GM12878 (cell line): ENCODE measurements at regions not wholly inside any gene's neighbourhood (a gene's known extent, or its start where the extent isn't known, plus 50 kb on each side); places are given as distances from the start of the nearest gene placed in this dataset.
A peak's percentile ranks its signal among the peaks of the same experiment; 100 is the strongest.

Experiments used
- ATAC-seq: fragments of 200-7000 bp; cut with Tn5 transposase; 3 replicates; pipeline ENCODE4 v1.9.1; 2020; ENCODE audit warnings: mild to moderate bottlenecking, moderate library complexity
- BruUV-seq: library from RNA; stranded (reverse); fragments of 400-500 nt; replicated peaks from 2 replicates; lab custom pipeline; 2021; lab: Mats Ljungman, UMichigan
- CTCF ChIA-PET: fragments of 300-600 bp; sonication (Branson Sonifier 250); formaldehyde crosslinking; extraction: SDS; loops from one replicate; lab custom pipeline; 2021; ENCODE audit warnings: inconsistent platforms; lab: Yijun Ruan, JAX
- POLR2A ChIA-PET: fragments of 350-600 bp; formaldehyde crosslinking; extraction: SDS; loops from one replicate; lab custom pipeline; 2021; ENCODE audit warnings: inconsistent platforms; lab: Charles Lee
- RAD21 ChIA-PET: fragments of 300-600 bp; sonication (Branson Sonifier 250); formaldehyde crosslinking; loops from one replicate; lab custom pipeline; 2023; ENCODE audit warnings: antibody characterized with exemption; ENCODE audit not compliant: unreplicated experiment; lab: Charles Lee
- SMC1A ChIA-PET: fragments of 300-600 bp; sonication (Branson Sonifier 250); formaldehyde crosslinking; loops from one replicate; lab custom pipeline; 2023; ENCODE audit not compliant: unreplicated experiment, uncharacterized antibody; lab: Charles Lee
- DNase-seq: peaks from one replicate; pipeline ENCODE4 v3.0.0-alpha.2; 2011; ENCODE audit warnings: low read depth, low spot score
- FAIRE-seq: peaks from 3 replicates; lab custom pipeline; 2011; peaks lifted over from hg19 to GRCh38; lab: Jason Lieb, UNC
- H2AFZ ChIP-seq: 2 replicates; pipeline ENCODE4 v1.6.0; 2011; ENCODE audit warnings: low read depth, low read length, control low read depth; ENCODE audit not compliant: control insufficient read depth
- H3K27ac ChIP-seq: 2 replicates; pipeline ENCODE4 v1.5.1; 2011; ENCODE audit warnings: control low read depth; ENCODE audit not compliant: control insufficient read depth, insufficient read depth
- H3K27me3 ChIP-seq, 2 experiments: replicated peaks in 1 of 2; 2 replicates each; pipeline versions ENCODE4 v1.6.0 to v1.6.1; 2011; ENCODE audit warnings: low read length in 1 of 2; ENCODE audit not compliant: control insufficient read depth in 2 of 2, insufficient read depth in 2 of 2
- H3K36me3 ChIP-seq, 2 experiments: 2 replicates each; pipeline ENCODE4 v1.5.1; 2011; ENCODE audit warnings: low read length in 1 of 2; ENCODE audit not compliant: control insufficient read depth in 2 of 2, insufficient read depth in 2 of 2
- H3K4me1 ChIP-seq: 2 replicates; pipeline ENCODE4 v1.6.1; 2011; ENCODE audit warnings: mild to moderate bottlenecking, low read length, moderate library complexity, mixed read lengths; ENCODE audit not compliant: control insufficient read depth, insufficient read depth
- H3K4me2 ChIP-seq: 2 replicates; pipeline ENCODE4 v1.6.0; 2011; ENCODE audit warnings: control low read depth; ENCODE audit not compliant: control insufficient read depth, insufficient read depth
- H3K4me3 ChIP-seq: fragments of 200-600 bp; sonication (generic); 2 replicates; pipeline ENCODE4 v1.5.1; 2016
- H3K79me2 ChIP-seq: 2 replicates; pipeline ENCODE4 v1.6.0; 2011; ENCODE audit warnings: low read length; ENCODE audit not compliant: control insufficient read depth, insufficient read depth
- H3K9ac ChIP-seq: 2 replicates; pipeline ENCODE4 v1.8.0; 2011; ENCODE audit warnings: low read length, control low read depth, mixed read lengths; ENCODE audit not compliant: control insufficient read depth, insufficient read depth
- H3K9me3 ChIP-seq: replicated peaks from 3 replicates; pipeline ENCODE4 v1.5.1; 2011; ENCODE audit warnings: mild to moderate bottlenecking, low read length; ENCODE audit not compliant: control insufficient read depth, insufficient read depth
- H4K20me1 ChIP-seq: 2 replicates; pipeline ENCODE4 v1.6.0; 2011; ENCODE audit not compliant: control insufficient read depth, insufficient read depth
- CBFB ChIP-seq: IDR thresholded peaks from 2 replicates; pipeline ENCODE4 v1.6.1; 2016; ENCODE audit warnings: antibody characterized with exemption, low read depth
- EGR1 ChIP-seq, 2 experiments: IDR thresholded peaks; 1 replicate in 1 of 2; 2 replicates in 1 of 2; pipeline ENCODE4 v1.6.1; 2011 to 2012; ENCODE audit warnings: low read depth in 2 of 2, low read length in 2 of 2, borderline replicate concordance in 1 of 2, mild to moderate bottlenecking in 1 of 2, moderate library complexity in 1 of 2
- ETV6 ChIP-seq, 2 experiments: fragments of 450-650 bp in 1 of 2; IDR thresholded peaks in 1 of 2; conservative IDR thresholded peaks in 1 of 2; 2 replicates each; pipeline ENCODE4 v1.6.1; 2014; ENCODE audit warnings: antibody characterized with exemption in 1 of 2, borderline replicate concordance in 1 of 2, low read depth in 1 of 2, mild to moderate bottlenecking in 1 of 2, moderate library complexity in 1 of 2
- EZH2 ChIP-seq: IDR thresholded peaks from 2 replicates; pipeline ENCODE4 v1.6.1; 2012; ENCODE audit warnings: low read depth, mild to moderate bottlenecking, control low read depth, inconsistent platforms, low read length, borderline replicate concordance; ENCODE audit not compliant: control insufficient read depth
- FOXK2 ChIP-seq: fragments of 450-650 bp; IDR thresholded peaks from 2 replicates; pipeline ENCODE4 v1.6.1; 2017; ENCODE audit warnings: mild to moderate bottlenecking, moderate library complexity
- FOXM1 ChIP-seq: IDR thresholded peaks from 2 replicates; pipeline ENCODE4 v1.6.1; 2012; ENCODE audit warnings: low read depth, mild to moderate bottlenecking, inconsistent platforms, low read length, moderate library complexity
- GATAD2B ChIP-seq: fragments of 450-650 bp; conservative IDR thresholded peaks from 2 replicates; pipeline ENCODE4 v1.6.1; 2017; ENCODE audit warnings: low read depth, mild to moderate bottlenecking, moderate library complexity
- HDGF ChIP-seq: fragments of 450-650 bp; IDR thresholded peaks from 2 replicates; pipeline ENCODE4 v1.6.1; 2016; ENCODE audit warnings: antibody characterized with exemption
- JUNB ChIP-seq: IDR thresholded peaks from 2 replicates; pipeline ENCODE4 v1.6.1; 2016; ENCODE audit warnings: antibody characterized with exemption, mild to moderate bottlenecking
- KDM1A ChIP-seq: fragments of 200-600 bp; sonication (generic); IDR thresholded peaks from 2 replicates; pipeline ENCODE4 v1.6.1; 2016; ENCODE audit warnings: borderline replicate concordance
- NFIC ChIP-seq: IDR thresholded peaks from 2 replicates; pipeline ENCODE4 v1.6.1; 2012; ENCODE audit warnings: low read depth, mild to moderate bottlenecking, inconsistent platforms, low read length, moderate library complexity
- NFXL1 ChIP-seq: fragments of 450-650 bp; IDR thresholded peaks from 2 replicates; pipeline ENCODE4 v1.6.1; 2017; ENCODE audit warnings: antibody characterized with exemption, mild to moderate bottlenecking, borderline replicate concordance
- NKRF ChIP-seq: fragments of 450-650 bp; conservative IDR thresholded peaks from 2 replicates; pipeline ENCODE4 v1.6.1; 2017; ENCODE audit warnings: mild to moderate bottlenecking, moderate library complexity
- NR2C1 ChIP-seq: fragments of 450-650 bp; IDR thresholded peaks from 2 replicates; pipeline ENCODE4 v1.6.1; 2017; ENCODE audit warnings: antibody characterized with exemption, mild to moderate bottlenecking, moderate library complexity
- NR2F1 ChIP-seq: fragments of 450-650 bp; conservative IDR thresholded peaks from 2 replicates; pipeline ENCODE4 v1.6.1; 2017; ENCODE audit warnings: mild to moderate bottlenecking
- POU2F2 ChIP-seq: IDR thresholded peaks from 3 replicates; pipeline ENCODE4 v1.6.1; 2011; ENCODE audit warnings: low read depth, mild to moderate bottlenecking, low read length, borderline replicate concordance
- RAD21 ChIP-seq: IDR thresholded peaks from 2 replicates; pipeline ENCODE4 v1.6.1; 2011; ENCODE audit warnings: mild to moderate bottlenecking, low read depth, low read length, moderate library complexity; ENCODE audit not compliant: insufficient read depth
- RAD51 ChIP-seq: fragments of 450-650 bp; IDR thresholded peaks from 2 replicates; pipeline ENCODE4 v1.6.1; 2016; ENCODE audit warnings: moderate library complexity, mild to moderate bottlenecking, inconsistent platforms
- RB1 ChIP-seq: fragments of 450-650 bp; formaldehyde crosslinking; IDR thresholded peaks from 2 replicates; pipeline ENCODE4 v1.6.1; 2017; ENCODE audit warnings: mild to moderate bottlenecking, borderline replicate concordance
- SIX5 ChIP-seq: IDR thresholded peaks from 2 replicates; pipeline ENCODE4 v1.6.1; 2011; ENCODE audit warnings: mild to moderate bottlenecking, low read depth, low read length, moderate library complexity; ENCODE audit not compliant: severe bottlenecking
- STAT3 ChIP-seq: IDR thresholded peaks from 2 replicates; pipeline ENCODE4 v1.6.1; 2011; ENCODE audit warnings: low read depth, low read length, improper control_type of control experiment
- WRNIP1 ChIP-seq: IDR thresholded peaks from 2 replicates; pipeline ENCODE4 v1.6.1; 2011; ENCODE audit warnings: low read depth, low read length, improper control_type of control experiment, borderline replicate concordance
- YBX1 ChIP-seq: fragments of 450-650 bp; IDR thresholded peaks from 2 replicates; pipeline ENCODE4 v1.6.1; 2016; ENCODE audit warnings: antibody characterized with exemption
- YY1 ChIP-seq: IDR thresholded peaks from 2 replicates; pipeline ENCODE4 v1.6.1; 2011; ENCODE audit warnings: low read depth, mild to moderate bottlenecking, low read length
- ZBED1 ChIP-seq: IDR thresholded peaks from 2 replicates; pipeline ENCODE4 v1.6.1; 2016; ENCODE audit warnings: borderline replicate concordance
- ZNF207 ChIP-seq: fragments of 450-650 bp; IDR thresholded peaks from 2 replicates; pipeline ENCODE4 v1.6.1; 2014; ENCODE audit warnings: antibody characterized with exemption, mild to moderate bottlenecking, borderline replicate concordance
- WGBS: methylation state at CpG from one replicate; pipeline ENCODE4 v1.1.6; 2016; ENCODE audit warnings: low lambda C conversion rate; ENCODE audit not compliant: insufficient replicate concordance, insufficient coverage; ENCODE audit errors: missing lambda C conversion rate; 5-methylcytosine and 5-hydroxymethylcytosine counted together
- in situ Hi-C: fragments of 300-500 bp; cut with MboI; formaldehyde crosslinking; loops from 9 replicates; pipeline ENCODE4 v1.14.3; 2018; ENCODE audit warnings: mixed read lengths
- intact Hi-C: fragments of 100-400 bp; cut with micrococcal nuclease; formaldehyde crosslinking; loops from one replicate; pipeline ENCODE4 v1.14.2; 2022; ENCODE audit not compliant: unreplicated experiment

DNA sequence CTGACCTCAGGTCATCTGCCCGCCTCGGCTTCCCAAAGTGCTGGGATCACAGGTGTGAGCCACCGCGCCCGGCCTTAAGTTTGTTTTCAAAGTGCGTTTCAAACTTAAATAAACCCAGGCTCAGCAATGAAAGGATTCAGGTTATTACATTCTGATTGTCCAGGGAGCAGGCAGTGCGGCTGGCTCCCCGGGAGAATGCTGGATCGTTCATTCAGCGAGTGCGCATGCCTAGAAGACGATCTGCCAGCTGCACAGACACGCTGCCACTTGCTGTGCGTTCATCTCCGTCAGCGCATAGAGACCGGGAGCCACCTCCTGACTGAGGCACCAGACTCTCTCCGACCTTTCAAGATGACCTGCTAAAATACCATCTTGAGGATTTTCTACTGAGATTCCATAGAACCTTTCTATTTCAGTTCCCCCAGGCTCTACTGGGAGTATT lies 163.9 kb upstream of the ZNF217 start:
- H2AFZ ChIP-seq: no peak overlapping the region
- H3K9ac ChIP-seq: no peak overlapping the region
- BruUV-seq: no TSS peak
- H3K79me2 ChIP-seq: no peaks in the 10 kb centered on the region
- in situ Hi-C loops (loop anchor here (5.0 kb wide), 1 partner anchor 185 kb away; no protein-coding TSS in a partner anchor), intact Hi-C loops (no loop called here)
- H3K36me3 ChIP-seq: no peaks in the 10 kb centered on the region
- no peak for TF ChIP-seq KDM1A
- TF ChIP-seq RB1: peak; percentile 36; the same call in 1 of the 2 replicates
- TF ChIP-seq JUNB: no peak
- no peak for TF ChIP-seq NR2C1
- peak; percentile 86 for TF ChIP-seq NFXL1
- TF ChIP-seq NKRF: 0 out of 2 replicates have a peak, but pooled peaks have one; percentile 39
- TF ChIP-seq EGR1 (IDR thresholded peaks at IDR 0.05; ENCODE audit: borderline replicate concordance in 1 of 2, low read depth in 2 of 2, low read length in 2 of 2): no peak
- no peak for TF ChIP-seq FOXM1
- no peak for TF ChIP-seq YY1
- no peak for TF ChIP-seq SIX5
- no peak for TF ChIP-seq STAT3
- no peak for TF ChIP-seq YBX1
- TF ChIP-seq CBFB: no peak
- TF ChIP-seq GATAD2B: no peak
- no peak for TF ChIP-seq RAD21
- no peak for TF ChIP-seq FOXK2
- TF ChIP-seq WRNIP1: no peak
- TF ChIP-seq ETV6 (conservative IDR thresholded peaks at IDR 0.05 in 1 of 2, IDR thresholded peaks at IDR 0.05 in 1 of 2; ENCODE audit: borderline replicate concordance in 1 of 2, low read depth in 1 of 2): peak in 1 of 2 experiments; percentile 97; a peak in 2 of 4 replicates
- TF ChIP-seq ZNF207: no peak
- no peak for TF ChIP-seq RAD51
- TF ChIP-seq NFIC: no peak
- TF ChIP-seq ZBED1: no peak
- no peak for TF ChIP-seq POU2F2
- no peak for TF ChIP-seq HDGF
- no peak for TF ChIP-seq NR2F1
- TF ChIP-seq EZH2: no peak
- no peaks in the 10 kb centered on the region for H3K9me3 ChIP-seq
- CTCF ChIA-PET: no interaction called here
- H3K27me3 ChIP-seq: no peaks in the 10 kb centered on the region
- no peak for FAIRE-seq
- whole genome bisulfite sequencing: 94% methylated on average over 18 of the region's 18 CpGs
- RAD21 ChIA-PET: interaction anchor here (1.2 kb wide), 1 partner anchor 184 kb away, joined by 3 read pairs; no protein-coding TSS in a partner anchor
- ATAC-seq: no peak
- H3K27ac ChIP-seq: no peak overlapping the region
- peaks cover 28% of the 10 kb centered on the region for H3K4me1 ChIP-seq
- SMC1A ChIA-PET: interaction anchor here (2.9 to 10.5 kb wide), 2 partner anchors 29 to 160 kb away, joined by 12 to 91 read pairs; no protein-coding TSS in a partner anchor
- no peak overlapping the region for H3K4me2 ChIP-seq
- no peak for DNase-seq
- H3K4me3 ChIP-seq: no peak overlapping the region
- POLR2A ChIA-PET: no interaction called here
- no peaks in the 10 kb centered on the region for H4K20me1 ChIP-seq
